SK-N-MC (cell line): ENCODE measurements at regions not wholly inside any gene's neighbourhood (a gene's known extent, or its start where the extent isn't known, plus 50 kb on each side); places are given as distances from the start of the nearest gene placed in this dataset.

Experiments used
- EZH2 ChIP-seq: fragments of 200-600 bp; sonication (generic); IDR thresholded peaks from one replicate; pipeline ENCODE4 v1.6.1; 2017; ENCODE audit warnings: antibody characterized with exemption
- POLR2AphosphoS5 ChIP-seq: IDR thresholded peaks from 2 replicates; pipeline ENCODE4 v1.6.1; 2012; ENCODE audit warnings: mild to moderate bottlenecking, low read depth, low read length, borderline replicate concordance

GRCh38 chr2:180905461-180905860 lies 74.9 kb upstream of the UBE2E3 start:
- TF ChIP-seq POLR2AphosphoS5 (no peak), EZH2 (no peak)
